ENCODE measurements at regions not wholly inside any gene's neighbourhood (a gene's known extent, or its start where the extent isn't known, plus 50 kb on each side); places are given as distances from the start of the nearest gene placed in this dataset.
A peak's percentile ranks its signal among the peaks of the same experiment; 100 is the strongest.

DNA sequence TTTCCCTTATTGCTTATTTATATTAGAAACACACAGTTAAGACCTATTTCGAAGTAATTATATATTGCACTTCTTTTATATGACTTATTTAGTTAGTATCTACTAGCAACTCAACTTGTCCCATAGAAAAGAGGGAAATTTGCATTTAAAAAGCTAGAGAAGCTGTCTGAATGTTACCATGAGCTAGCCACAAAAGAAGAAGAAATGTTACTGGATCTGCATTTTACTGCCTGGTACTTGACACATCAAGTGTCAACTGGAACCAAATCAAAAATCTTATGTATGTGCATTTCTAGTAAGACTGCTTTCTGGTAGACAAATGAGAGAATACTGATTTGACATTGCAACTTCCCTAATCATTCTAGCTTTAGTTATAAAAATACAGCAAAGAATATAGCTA is 424.6 kb upstream of the VRK2 start:
- H3K9ac ChIP-seq (ENCODE audit: low read length), result no peak overlapping the region
- H3K27me3 ChIP-seq (replicated peaks; ENCODE audit: control insufficient read depth, insufficient read depth, low read length), result no peaks in the 10 kb centered on the region
- H3K36me3 ChIP-seq (ENCODE audit: control insufficient read depth, insufficient read depth, low read length, severe bottlenecking), result no peaks in the 10 kb centered on the region
- H3K4me3 ChIP-seq (ENCODE audit: low read length), result no peak overlapping the region
- H3K9me3 ChIP-seq (ENCODE audit: control insufficient read depth, low read length), result no peaks in the 10 kb centered on the region
- H3K4me1 ChIP-seq (ENCODE audit: control insufficient read depth, insufficient read depth, low read length), result no peaks in the 10 kb centered on the region
- DNase-seq (ENCODE audit: low read depth), result no peak

DNA sequence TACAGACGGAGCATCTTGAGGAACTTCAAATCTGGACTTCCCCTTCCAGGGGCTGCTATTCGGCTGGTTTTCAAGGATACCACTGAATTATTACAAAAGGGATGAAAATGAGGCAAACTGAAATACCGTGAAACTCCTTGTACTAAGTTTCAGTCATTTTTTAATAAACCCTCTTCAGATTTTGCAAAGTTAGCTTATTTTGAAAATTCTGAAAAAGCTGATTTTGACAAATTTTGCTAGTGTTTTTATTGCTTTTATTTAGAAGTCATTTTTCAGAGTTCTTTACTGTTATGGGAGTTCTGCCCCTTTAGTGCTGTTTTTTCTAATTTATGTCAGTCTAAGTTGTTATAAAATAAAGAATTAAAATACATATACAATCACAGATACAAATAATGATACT is 390.4 kb upstream of the VRK2 start:
- no peak overlapping the region for H3K9ac ChIP-seq (ENCODE audit: low read length)
- DNase-seq (ENCODE audit: low read depth), result no peak
- H3K27me3 ChIP-seq (replicated peaks; ENCODE audit: control insufficient read depth, insufficient read depth, low read length), result no peaks in the 10 kb centered on the region
- H3K36me3 ChIP-seq (ENCODE audit: control insufficient read depth, insufficient read depth, low read length, severe bottlenecking), result no peaks in the 10 kb centered on the region
- no peak overlapping the region for H3K4me3 ChIP-seq (ENCODE audit: low read length)
- H3K9me3 ChIP-seq (ENCODE audit: control insufficient read depth, low read length), result peaks cover 6% of the 10 kb centered on the region
- H3K4me1 ChIP-seq (ENCODE audit: control insufficient read depth, insufficient read depth, low read length), result no peaks in the 10 kb centered on the region

DNA sequence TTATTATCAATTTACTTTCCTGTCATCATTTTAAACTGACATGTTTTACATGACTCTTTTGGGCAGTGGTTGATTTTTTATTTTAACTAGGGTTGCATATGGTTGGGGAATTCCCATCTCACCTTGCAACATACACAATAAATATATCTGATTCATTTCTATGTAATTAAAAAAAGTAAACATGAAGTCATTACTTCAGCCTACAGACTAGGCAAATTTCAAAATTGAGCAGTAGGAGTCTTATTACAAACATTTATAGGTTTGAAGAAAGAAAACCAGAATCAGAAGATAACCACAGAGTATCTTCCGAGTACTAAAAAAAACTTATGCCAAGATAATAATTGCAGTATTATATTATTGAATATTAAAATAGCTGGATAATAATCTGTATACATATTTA is 377.0 kb upstream of the VRK2 start:
- no peaks in the 10 kb centered on the region for H3K27me3 ChIP-seq (replicated peaks; ENCODE audit: control insufficient read depth, insufficient read depth, low read length)
- no peak overlapping the region for H3K4me3 ChIP-seq (ENCODE audit: low read length)
- H3K9ac ChIP-seq (ENCODE audit: low read length), result no peak overlapping the region

DNA sequence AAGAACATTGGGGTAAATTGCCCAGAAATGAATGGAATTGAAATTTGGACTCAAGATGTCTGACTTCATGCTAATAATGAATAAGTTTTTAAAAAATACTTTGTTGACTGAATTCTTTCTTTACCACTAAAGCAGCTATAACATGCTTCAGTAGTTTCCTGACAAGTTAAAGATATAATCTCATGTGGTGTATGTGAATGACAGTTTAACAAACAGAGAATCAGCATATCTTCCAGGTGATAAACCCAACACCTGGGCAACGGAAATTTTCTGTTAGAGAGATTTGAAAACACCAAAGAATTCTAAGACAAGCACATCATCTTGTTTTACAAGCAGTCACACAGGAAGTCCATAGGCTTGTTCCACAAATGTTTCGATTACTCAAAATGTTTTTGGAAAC is 372.6 kb upstream of the VRK2 start:
- H3K9ac ChIP-seq (ENCODE audit: low read length), result no peak overlapping the region
- no peak overlapping the region for H3K4me3 ChIP-seq (ENCODE audit: low read length)
- no peaks in the 10 kb centered on the region for H3K4me1 ChIP-seq (ENCODE audit: control insufficient read depth, insufficient read depth, low read length)
- no peaks in the 10 kb centered on the region for H3K9me3 ChIP-seq (ENCODE audit: control insufficient read depth, low read length)
- no peaks in the 10 kb centered on the region for H3K36me3 ChIP-seq (ENCODE audit: control insufficient read depth, insufficient read depth, low read length, severe bottlenecking)
- DNase-seq (ENCODE audit: low read depth), result no peak
- no peaks in the 10 kb centered on the region for H3K27me3 ChIP-seq (replicated peaks; ENCODE audit: control insufficient read depth, insufficient read depth, low read length)

More for the DNA sequence above, 377.0 kb upstream of the VRK2 start:
- Histone ChIP-seq H3K4me1 (ENCODE audit: control insufficient read depth, insufficient read depth, low read length) (no peaks in the 10 kb centered on the region), H3K36me3 (ENCODE audit: control insufficient read depth, insufficient read depth, low read length, severe bottlenecking) (no peaks in the 10 kb centered on the region), H3K9me3 (ENCODE audit: control insufficient read depth, low read length) (no peaks in the 10 kb centered on the region)
- DNase-seq (ENCODE audit: low read depth), result no peak

DNA sequence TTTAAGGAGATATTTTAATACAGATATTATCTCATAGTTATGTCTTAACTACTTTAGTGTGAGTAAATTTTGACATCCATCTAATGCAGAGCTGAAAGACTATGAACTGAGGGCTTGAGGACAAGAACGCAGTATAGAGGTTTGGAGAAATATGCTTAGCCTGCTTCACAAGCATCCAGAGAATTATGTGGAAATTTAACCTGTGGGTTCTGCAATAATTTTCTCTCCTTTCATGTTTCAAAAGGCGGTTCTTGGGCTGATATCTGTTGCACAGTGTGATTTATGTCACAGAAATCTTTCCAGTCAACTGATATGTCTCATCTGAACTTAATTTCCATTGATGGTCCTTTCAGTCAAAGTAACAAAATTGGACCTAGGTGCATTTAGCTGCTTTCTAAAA is 371.9 kb upstream of the VRK2 start:
- no peaks in the 10 kb centered on the region for H3K36me3 ChIP-seq (ENCODE audit: control insufficient read depth, insufficient read depth, low read length, severe bottlenecking)

DNA sequence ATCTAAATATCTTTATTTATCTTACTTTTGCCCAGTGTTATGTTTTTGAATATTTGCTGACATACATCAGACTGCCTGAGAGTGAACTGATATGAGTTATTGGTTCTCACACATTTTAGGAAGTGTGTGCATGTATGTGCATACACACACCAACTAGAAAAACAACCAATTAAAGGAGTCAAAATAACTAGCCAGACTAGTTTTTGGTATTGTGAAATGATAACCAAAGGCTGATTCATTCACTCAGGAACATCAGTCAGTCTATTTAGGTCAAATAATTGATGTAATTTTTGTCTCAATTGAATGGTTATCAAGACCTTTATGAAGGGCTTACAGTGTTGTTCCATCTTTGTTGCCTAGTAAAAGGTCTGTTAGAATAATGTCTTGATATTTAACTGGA is 369.3 kb upstream of the VRK2 start:
- no peaks in the 10 kb centered on the region for H3K9me3 ChIP-seq (ENCODE audit: control insufficient read depth, low read length)
- no peaks in the 10 kb centered on the region for H3K4me1 ChIP-seq (ENCODE audit: control insufficient read depth, insufficient read depth, low read length)
- no peak overlapping the region for H3K4me3 ChIP-seq (ENCODE audit: low read length)
- H3K27me3 ChIP-seq (replicated peaks; ENCODE audit: control insufficient read depth, insufficient read depth, low read length), result no peaks in the 10 kb centered on the region
- no peak overlapping the region for H3K9ac ChIP-seq (ENCODE audit: low read length)
- H3K36me3 ChIP-seq (ENCODE audit: control insufficient read depth, insufficient read depth, low read length, severe bottlenecking), result no peaks in the 10 kb centered on the region
- no peak for DNase-seq (ENCODE audit: low read depth)

More for the DNA sequence above, 371.9 kb upstream of the VRK2 start:
- Histone ChIP-seq H3K4me1 (ENCODE audit: control insufficient read depth, insufficient read depth, low read length) (no peaks in the 10 kb centered on the region), H3K4me3 (ENCODE audit: low read length) (no peak overlapping the region), H3K9me3 (ENCODE audit: control insufficient read depth, low read length) (no peaks in the 10 kb centered on the region), H3K27me3 (replicated peaks; ENCODE audit: control insufficient read depth, insufficient read depth, low read length) (no peaks in the 10 kb centered on the region), H3K9ac (ENCODE audit: low read length) (no peak overlapping the region)
- no peak for DNase-seq (ENCODE audit: low read depth)

DNA sequence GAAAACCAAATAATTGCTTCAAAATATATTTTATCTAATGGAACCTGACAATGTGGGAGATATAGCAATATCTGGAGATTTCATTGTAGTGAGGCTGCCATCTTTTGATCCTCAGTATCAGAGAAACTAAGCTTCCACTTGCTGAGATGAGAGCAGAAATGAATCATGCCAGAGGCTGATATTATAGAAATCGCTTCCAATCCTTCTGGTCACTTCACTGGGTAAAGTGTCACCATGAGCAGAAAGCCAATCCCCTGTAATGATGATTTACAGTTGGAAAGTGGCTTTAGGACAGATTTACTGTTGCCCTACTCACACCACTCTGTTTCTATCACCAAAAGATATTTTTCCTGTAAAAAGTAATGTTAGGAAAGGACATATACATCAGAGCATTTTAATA is 365.0 kb upstream of the VRK2 start:
- H3K27me3 ChIP-seq (replicated peaks; ENCODE audit: control insufficient read depth, insufficient read depth, low read length), result no peaks in the 10 kb centered on the region
- no peaks in the 10 kb centered on the region for H3K36me3 ChIP-seq (ENCODE audit: control insufficient read depth, insufficient read depth, low read length, severe bottlenecking)
- no peaks in the 10 kb centered on the region for H3K4me1 ChIP-seq (ENCODE audit: control insufficient read depth, insufficient read depth, low read length)
- no peak overlapping the region for H3K4me3 ChIP-seq (ENCODE audit: low read length)
- H3K9ac ChIP-seq (ENCODE audit: low read length), result no peak overlapping the region
- H3K9me3 ChIP-seq (ENCODE audit: control insufficient read depth, low read length), result no peaks in the 10 kb centered on the region
- DNase-seq (ENCODE audit: low read depth), result no peak

DNA sequence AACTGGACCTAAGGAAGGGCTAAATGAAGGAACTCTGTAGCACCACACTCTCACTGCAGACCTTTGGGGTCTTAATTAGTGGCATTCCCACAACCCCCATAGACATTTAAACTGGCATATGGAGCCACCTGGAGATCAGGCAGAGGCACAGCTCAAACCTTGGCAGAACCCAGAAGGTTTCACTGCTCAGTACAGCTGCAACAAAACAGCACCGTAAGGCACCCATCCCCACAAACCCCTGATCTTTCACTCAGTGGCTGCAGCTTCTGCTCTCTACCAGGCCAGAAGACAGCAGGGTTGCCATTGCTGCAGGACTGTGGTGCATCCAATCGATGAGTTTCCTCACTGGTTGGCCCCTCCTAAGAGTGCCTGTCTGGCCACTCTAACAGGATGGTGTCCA is 361.6 kb upstream of the VRK2 start:
- Histone ChIP-seq H3K27me3 (replicated peaks; ENCODE audit: control insufficient read depth, insufficient read depth, low read length) (no peaks in the 10 kb centered on the region), H3K36me3 (ENCODE audit: control insufficient read depth, insufficient read depth, low read length, severe bottlenecking) (no peaks in the 10 kb centered on the region), H3K4me1 (ENCODE audit: control insufficient read depth, insufficient read depth, low read length) (no peaks in the 10 kb centered on the region), H3K4me3 (ENCODE audit: low read length) (no peak overlapping the region), H3K9me3 (ENCODE audit: control insufficient read depth, low read length) (peaks cover 7% of the 10 kb centered on the region), H3K9ac (ENCODE audit: low read length) (no peak overlapping the region)
- no peak for DNase-seq (ENCODE audit: low read depth)

DNA sequence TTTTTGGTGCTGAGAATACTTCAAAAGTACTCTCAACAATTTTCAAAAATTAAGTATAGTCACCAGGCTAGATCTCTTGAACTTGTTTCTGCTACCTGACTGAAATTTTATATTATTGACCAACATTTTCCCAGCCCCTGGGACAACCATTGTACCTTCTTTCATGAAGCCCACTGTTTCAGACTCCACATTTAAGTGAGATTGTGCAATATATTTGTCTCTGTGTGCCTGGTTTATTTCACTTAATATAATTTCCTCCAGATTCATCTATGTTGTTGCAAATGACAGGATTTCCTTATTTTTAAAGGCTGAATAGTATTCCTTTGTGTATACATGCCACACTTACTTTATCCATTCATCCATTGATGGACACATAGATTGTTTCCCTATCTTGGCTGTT is 354.2 kb upstream of the VRK2 start:
- Histone ChIP-seq H3K4me1 (ENCODE audit: control insufficient read depth, insufficient read depth, low read length) (no peaks in the 10 kb centered on the region), H3K9me3 (ENCODE audit: control insufficient read depth, low read length) (peaks cover 18% of the 10 kb centered on the region), H3K36me3 (ENCODE audit: control insufficient read depth, insufficient read depth, low read length, severe bottlenecking) (no peaks in the 10 kb centered on the region), H3K4me3 (ENCODE audit: low read length) (no peak overlapping the region), H3K27me3 (replicated peaks; ENCODE audit: control insufficient read depth, insufficient read depth, low read length) (no peaks in the 10 kb centered on the region), H3K9ac (ENCODE audit: low read length) (no peak overlapping the region)
- DNase-seq (ENCODE audit: low read depth), result no peak

DNA sequence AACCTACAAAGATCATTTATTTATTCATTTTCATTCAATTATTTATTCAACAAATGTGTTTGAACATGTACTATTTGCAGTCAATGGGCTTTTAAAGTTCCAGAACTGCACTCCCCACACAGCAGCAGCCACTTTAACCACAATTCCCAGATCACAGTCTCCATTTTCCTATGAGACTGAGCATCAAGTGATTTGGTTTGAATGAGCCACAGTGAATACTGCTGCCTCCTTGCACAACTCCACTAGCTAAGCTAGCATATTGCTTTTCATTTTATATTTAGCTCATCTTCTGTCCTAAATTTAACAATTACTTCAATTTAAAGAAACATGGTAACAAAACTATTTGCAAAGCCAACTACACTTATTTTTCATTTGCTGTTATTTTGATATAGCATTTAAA is 353.4 kb upstream of the VRK2 start:
- H3K36me3 ChIP-seq (ENCODE audit: control insufficient read depth, insufficient read depth, low read length, severe bottlenecking), result no peaks in the 10 kb centered on the region
- H3K9me3 ChIP-seq (ENCODE audit: control insufficient read depth, low read length), result peaks cover 18% of the 10 kb centered on the region
- no peak for DNase-seq (ENCODE audit: low read depth)
- no peaks in the 10 kb centered on the region for H3K27me3 ChIP-seq (replicated peaks; ENCODE audit: control insufficient read depth, insufficient read depth, low read length)
- no peak overlapping the region for H3K9ac ChIP-seq (ENCODE audit: low read length)
- no peak overlapping the region for H3K4me3 ChIP-seq (ENCODE audit: low read length)
- no peaks in the 10 kb centered on the region for H3K4me1 ChIP-seq (ENCODE audit: control insufficient read depth, insufficient read depth, low read length)

DNA sequence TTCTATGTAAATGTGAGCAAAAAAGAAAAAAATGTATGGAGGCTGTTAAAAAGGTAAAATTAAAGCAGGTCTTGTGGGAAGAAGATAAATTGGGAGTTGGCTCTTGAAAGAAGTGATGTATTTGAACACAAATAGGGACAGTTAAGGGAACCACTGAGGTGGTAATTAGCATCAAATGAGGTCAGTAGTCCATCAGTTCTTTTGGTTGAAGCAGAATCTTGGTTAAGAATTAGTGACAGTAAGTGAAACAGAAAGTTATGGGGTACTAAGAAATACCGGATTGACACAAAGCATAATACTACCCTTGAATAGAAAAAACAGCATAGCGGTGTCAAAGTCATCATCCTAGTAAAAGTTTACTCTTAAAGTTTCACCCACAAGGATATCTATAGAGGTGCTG is 352.6 kb upstream of the VRK2 start:
- Histone ChIP-seq H3K9me3 (ENCODE audit: control insufficient read depth, low read length) (peaks cover 18% of the 10 kb centered on the region), H3K4me1 (ENCODE audit: control insufficient read depth, insufficient read depth, low read length) (no peaks in the 10 kb centered on the region), H3K36me3 (ENCODE audit: control insufficient read depth, insufficient read depth, low read length, severe bottlenecking) (no peaks in the 10 kb centered on the region), H3K9ac (ENCODE audit: low read length) (no peak overlapping the region), H3K4me3 (ENCODE audit: low read length) (no peak overlapping the region), H3K27me3 (replicated peaks; ENCODE audit: control insufficient read depth, insufficient read depth, low read length) (no peaks in the 10 kb centered on the region)
- DNase-seq (ENCODE audit: low read depth), result no peak

DNA sequence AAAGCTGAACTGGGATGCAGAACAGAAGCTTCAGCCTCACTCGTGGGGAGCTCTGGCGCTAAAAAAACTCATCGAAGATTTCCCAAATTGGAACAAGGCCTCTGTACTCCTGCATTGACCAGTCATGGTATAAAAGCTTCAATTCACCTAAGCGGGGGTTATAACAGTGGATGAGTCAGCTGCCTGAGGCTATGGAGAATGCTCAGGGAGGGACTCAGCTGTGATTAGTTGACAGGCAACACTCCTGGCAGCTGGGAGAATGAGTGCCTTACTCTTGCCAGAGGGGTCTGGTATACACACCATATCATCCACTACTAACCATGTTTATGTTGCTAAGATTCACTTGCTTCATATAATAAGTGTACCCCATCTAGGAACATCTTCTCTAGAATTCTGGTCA is 350.6 kb upstream of the VRK2 start:
- H3K36me3 ChIP-seq (ENCODE audit: control insufficient read depth, insufficient read depth, low read length, severe bottlenecking), result no peaks in the 10 kb centered on the region
- no peak overlapping the region for H3K9ac ChIP-seq (ENCODE audit: low read length)
- DNase-seq (ENCODE audit: low read depth), result peak; percentile 62
- H3K9me3 ChIP-seq (ENCODE audit: control insufficient read depth, low read length), result peaks cover 1% of the 10 kb centered on the region
- H3K4me1 ChIP-seq (ENCODE audit: control insufficient read depth, insufficient read depth, low read length), result peaks cover 2% of the 10 kb centered on the region
- H3K4me3 ChIP-seq (ENCODE audit: low read length), result no peak overlapping the region
- H3K27me3 ChIP-seq (replicated peaks; ENCODE audit: control insufficient read depth, insufficient read depth, low read length), result no peaks in the 10 kb centered on the region
